H9 (cell line): ENCODE measurements at regions not wholly inside any gene's neighbourhood (a gene's known extent, or its start where the extent isn't known, plus 50 kb on each side); places are given as distances from the start of the nearest gene placed in this dataset.

Experiments
- DNase-seq: peaks from one replicate; pipeline ENCODE4 v3.0.0-alpha.2; 2017
- H2AFZ ChIP-seq: one replicate; pipeline ENCODE4 v1.6.1; 2013; ENCODE audit warnings: mild to moderate bottlenecking, low read length, control low read depth, moderate library complexity
- H2AK5ac ChIP-seq: 2 replicates; pipeline ENCODE4 v1.6.1; 2013; ENCODE audit warnings: low read length, control low read depth, mixed read lengths; ENCODE audit not compliant: insufficient read length
- H2BK120ac ChIP-seq: one replicate; pipeline ENCODE4 v1.6.1; 2013; ENCODE audit warnings: low read depth, mild to moderate bottlenecking, low read length, control low read depth, inconsistent platforms; ENCODE audit not compliant: poor library complexity, severe bottlenecking
- H2BK12ac ChIP-seq: 2 replicates; pipeline ENCODE4 v1.6.1; 2013; ENCODE audit warnings: low read length, control low read depth, mixed read lengths, low read depth; ENCODE audit not compliant: insufficient read length
- H2BK15ac ChIP-seq: 2 replicates; pipeline ENCODE4 v1.6.1; 2013; ENCODE audit warnings: low read depth, low read length, control low read depth
- H2BK20ac ChIP-seq: one replicate; pipeline ENCODE4 v1.6.1; 2013; ENCODE audit warnings: low read depth, mild to moderate bottlenecking, low read length, control low read depth, inconsistent platforms; ENCODE audit not compliant: poor library complexity, severe bottlenecking
- H2BK5ac ChIP-seq: 2 replicates; pipeline ENCODE4 v1.6.1; 2013; ENCODE audit warnings: low read length, control low read depth, mixed read lengths; ENCODE audit not compliant: insufficient read length
- H3K14ac ChIP-seq: 2 replicates; pipeline ENCODE4 v1.6.1; 2013; ENCODE audit warnings: low read length, control low read depth; ENCODE audit not compliant: insufficient read depth
- H3K18ac ChIP-seq: 2 replicates; pipeline ENCODE4 v1.6.1; 2013; ENCODE audit warnings: low read depth, mild to moderate bottlenecking, mixed read lengths, low read length, control low read depth; ENCODE audit not compliant: insufficient read length
- H3K23ac ChIP-seq: 2 replicates; pipeline ENCODE4 v1.6.1; 2013; ENCODE audit warnings: low read length, control low read depth, mixed read lengths, low read depth; ENCODE audit not compliant: insufficient read length
- H3K23me2 ChIP-seq: 2 replicates; pipeline ENCODE4 v1.6.1; 2013; ENCODE audit warnings: low read depth, mild to moderate bottlenecking, mixed read lengths, low read length, control low read depth; ENCODE audit not compliant: insufficient read length, poor library complexity, severe bottlenecking
- H3K27ac ChIP-seq: 2 replicates; pipeline ENCODE4 v1.5.1; 2013; ENCODE audit warnings: low read length, control low read depth, mixed read lengths, low read depth; ENCODE audit not compliant: insufficient read length
- H3K27me3 ChIP-seq: 2 replicates; pipeline ENCODE4 v1.6.1; 2013; ENCODE audit warnings: low read length, control low read depth, inconsistent platforms; ENCODE audit not compliant: insufficient read depth
- H3K4ac ChIP-seq: 2 replicates; pipeline ENCODE4 v1.6.1; 2013; ENCODE audit warnings: low read depth, mild to moderate bottlenecking, control low read depth, inconsistent platforms, low read length, moderate library complexity
- H3K4me1 ChIP-seq: 2 replicates; pipeline ENCODE4 v1.6.1; 2013; ENCODE audit warnings: low read length, control low read depth, inconsistent platforms; ENCODE audit not compliant: insufficient read depth
- H3K4me2 ChIP-seq: 2 replicates; pipeline ENCODE4 v1.6.1; 2013; ENCODE audit warnings: low read length, control low read depth, mixed read lengths; ENCODE audit not compliant: insufficient read length, insufficient read depth
- H3K56ac ChIP-seq: 2 replicates; pipeline ENCODE4 v1.6.1; 2013; ENCODE audit warnings: low read depth, mild to moderate bottlenecking, mixed read lengths, low read length, control low read depth; ENCODE audit not compliant: insufficient read length
- H3K79me1 ChIP-seq: 2 replicates; pipeline ENCODE4 v1.6.1; 2013; ENCODE audit warnings: low read depth, mild to moderate bottlenecking, moderate library complexity, low read length, control low read depth, inconsistent platforms; ENCODE audit not compliant: insufficient read depth, poor library complexity, severe bottlenecking
- H3K79me2 ChIP-seq: 2 replicates; pipeline ENCODE4 v1.6.1; 2013; ENCODE audit warnings: low read length, control low read depth, inconsistent platforms; ENCODE audit not compliant: insufficient read depth
- H3K9ac ChIP-seq: 2 replicates; pipeline ENCODE4 v1.6.1; 2013; ENCODE audit warnings: low read length, control low read depth, mixed read lengths; ENCODE audit not compliant: insufficient read length; ENCODE audit errors: extremely low read depth
- H3K9me3 ChIP-seq: one replicate; pipeline ENCODE4 v1.6.1; 2013; ENCODE audit warnings: low read depth, low read length, inconsistent platforms; ENCODE audit not compliant: control insufficient read depth
- H3T11ph ChIP-seq: one replicate; pipeline ENCODE4 v1.6.1; 2013; ENCODE audit warnings: mild to moderate bottlenecking, low read length, control low read depth, inconsistent platforms
- H4K20me1 ChIP-seq: one replicate; pipeline ENCODE4 v1.6.1; 2013; ENCODE audit not compliant: control insufficient read depth, insufficient read length, insufficient read depth
- H4K5ac ChIP-seq: 2 replicates; pipeline ENCODE4 v1.6.1; 2013; ENCODE audit warnings: low read depth, mild to moderate bottlenecking, mixed read lengths, low read length, control low read depth; ENCODE audit not compliant: insufficient read length
- H4K8ac ChIP-seq: replicated peaks from 2 replicates; pipeline ENCODE4 v1.6.1; 2013; ENCODE audit warnings: low read length, control low read depth, mixed read lengths, low read depth; ENCODE audit not compliant: insufficient read length
- H4K91ac ChIP-seq: 2 replicates; pipeline ENCODE4 v1.6.1; 2013; ENCODE audit warnings: low read depth, mild to moderate bottlenecking, moderate library complexity, mixed read lengths, low read length, control low read depth; ENCODE audit not compliant: insufficient read length
- H3K27ac Mint-ChIP-seq, 3 experiments: 2 replicates in 2 of 3; 3 replicates in 1 of 3; pipeline ENCODE4 v1.8.0; 2020 to 2021; ENCODE audit warnings: mixed read lengths in 3 of 3, mild to moderate bottlenecking in 1 of 3, moderate library complexity in 1 of 3
- H3K27me3 Mint-ChIP-seq: 2 replicates; pipeline ENCODE4 v1.8.0; 2021; ENCODE audit warnings: low read depth, mild to moderate bottlenecking, moderate library complexity, mixed read lengths
- H3K36me3 Mint-ChIP-seq, 3 experiments: 2 replicates in 2 of 3; 3 replicates in 1 of 3; pipeline ENCODE4 v1.8.0; 2020 to 2021; ENCODE audit warnings: low read depth in 3 of 3, mixed read lengths in 3 of 3; ENCODE audit not compliant: insufficient read depth in 1 of 3
- H3K4me1 Mint-ChIP-seq, 2 experiments: 2 replicates each; pipeline ENCODE4 v1.8.0; 2020; ENCODE audit warnings: mixed read lengths in 2 of 2
- H3K4me3 Mint-ChIP-seq, 2 experiments: 2 replicates in 1 of 2; 3 replicates in 1 of 2; pipeline ENCODE4 v1.8.0; 2020 to 2021; ENCODE audit warnings: mild to moderate bottlenecking in 2 of 2, mixed read lengths in 2 of 2, moderate library complexity in 1 of 2
- H3K9me3 Mint-ChIP-seq, 2 experiments: 2 replicates in 1 of 2; 3 replicates in 1 of 2; pipeline ENCODE4 v1.8.0; 2020; ENCODE audit warnings: mild to moderate bottlenecking in 2 of 2, mixed read lengths in 2 of 2, moderate library complexity in 1 of 2
- CTCF ChIP-seq: fragments of 200-600 bp; sonication (generic); conservative IDR thresholded peaks from 3 replicates; pipeline ENCODE4 v1.8.0; 2021; ENCODE audit warnings: antibody characterized with exemption, mild to moderate bottlenecking
- WGBS: extraction: QIAGEN DNeasy Blood & Tissue Kit; methylation state at CpG from one replicate; pipeline ENCODE4 v1.1.7; 2013; ENCODE audit warnings: missing lambda C conversion rate, low lambda C conversion rate, mixed read lengths; ENCODE audit not compliant: insufficient read length; ENCODE audit errors: extremely low coverage; 5-methylcytosine and 5-hydroxymethylcytosine counted together

- no peak overlapping the region for H2BK15ac ChIP-seq
- H3K79me2 ChIP-seq = no peaks in the 10 kb centered on the region
- no peak overlapping the region for H3K4me2 ChIP-seq
- H2AFZ ChIP-seq = no peak overlapping the region
- no peak for TF ChIP-seq CTCF
- no peaks in the 10 kb centered on the region for H3K36me3 Mint-ChIP-seq
- H4K8ac ChIP-seq = no peak overlapping the region
- no CpG with 5 or more reads among the region's 6 CpGs for WGBS
- H3K4me3 Mint-ChIP-seq = no peak overlapping the region
- H3K27ac Mint-ChIP-seq = no peak overlapping the region
- DNase-seq = no peak
- no peaks in the 10 kb centered on the region for H3K4me1 Mint-ChIP-seq
- H3K9ac ChIP-seq = no peak overlapping the region
- no peaks in the 10 kb centered on the region for H3K9me3 ChIP-seq
- H3K18ac ChIP-seq = no peak overlapping the region
- H2AK5ac ChIP-seq = no peak overlapping the region
- no peaks in the 10 kb centered on the region for H3K79me1 ChIP-seq
- no peak overlapping the region for H3K56ac ChIP-seq
- no peaks in the 10 kb centered on the region for H4K20me1 ChIP-seq
- no peak overlapping the region for H2BK20ac ChIP-seq
- peaks cover 1% of the 10 kb centered on the region for H3K27me3 Mint-ChIP-seq
- no peaks in the 10 kb centered on the region; a peak in 1 of 5 replicates for H3K9me3 Mint-ChIP-seq
- H3K4me1 ChIP-seq = no peaks in the 10 kb centered on the region
- no peaks in the 10 kb centered on the region for H3K23me2 ChIP-seq
- no peak overlapping the region for H3T11ph ChIP-seq
- no peak overlapping the region for H4K5ac ChIP-seq
- H3K23ac ChIP-seq = no peak overlapping the region
- no peak overlapping the region for H3K27ac ChIP-seq
- H2BK5ac ChIP-seq = no peak overlapping the region
- no peak overlapping the region for H2BK120ac ChIP-seq
- no peak overlapping the region for H4K91ac ChIP-seq
- H3K4ac ChIP-seq = no peak overlapping the region
- no peak overlapping the region for H3K14ac ChIP-seq
- no peak overlapping the region for H2BK12ac ChIP-seq
- no peaks in the 10 kb centered on the region for H3K27me3 ChIP-seq
Measured at GRCh38 chr7:46170021-46170420, 248.9 kb upstream of the IGFBP3 start.
